Bone marrow (tissue), 2 donors: ENCODE measurements at regions not wholly inside any gene's neighbourhood (a gene's known extent, or its start where the extent isn't known, plus 50 kb on each side); places are given as distances from the start of the nearest gene placed in this dataset.
"Not testable (repeated sequence)": the region's sequence is repeated elsewhere in the genome, so short reads cannot be mapped to it uniquely, and the experiment has no call there.

Experiments used
- DNase-seq, 2 donors: peaks; one replicate each; lab custom pipeline; 2025; lab: John Stamatoyannopoulos, UW

GRCh38 chr2:75326645-75327044 lies 127.3 kb upstream of the TACR1 start:
- no peak for DNase-seq

GRCh38 chr2:75325594-75325993 lies 126.3 kb upstream of the TACR1 start:
- no peak for DNase-seq

DNA sequence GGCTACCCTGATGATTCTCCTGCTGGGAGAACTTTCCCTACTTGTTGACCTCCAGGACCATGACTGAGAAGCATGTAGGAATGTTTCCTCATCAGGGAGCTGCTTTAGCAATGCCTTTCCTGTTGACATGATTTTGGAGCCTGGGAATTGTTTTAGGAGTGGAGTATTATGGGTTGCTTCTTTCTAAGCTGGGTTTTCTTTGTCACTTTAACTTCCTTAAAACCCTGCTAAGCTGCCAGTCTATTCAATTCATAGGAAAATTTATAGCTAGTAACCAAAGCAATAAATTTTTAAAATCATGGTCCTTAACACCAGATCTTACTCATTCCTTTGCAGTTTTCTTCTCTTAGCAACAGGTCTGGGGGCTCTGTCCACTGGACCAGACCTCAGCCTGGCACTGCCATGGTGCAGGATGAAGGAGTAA lies 125.6 kb upstream of the TACR1 start:
- no peak for DNase-seq

DNA sequence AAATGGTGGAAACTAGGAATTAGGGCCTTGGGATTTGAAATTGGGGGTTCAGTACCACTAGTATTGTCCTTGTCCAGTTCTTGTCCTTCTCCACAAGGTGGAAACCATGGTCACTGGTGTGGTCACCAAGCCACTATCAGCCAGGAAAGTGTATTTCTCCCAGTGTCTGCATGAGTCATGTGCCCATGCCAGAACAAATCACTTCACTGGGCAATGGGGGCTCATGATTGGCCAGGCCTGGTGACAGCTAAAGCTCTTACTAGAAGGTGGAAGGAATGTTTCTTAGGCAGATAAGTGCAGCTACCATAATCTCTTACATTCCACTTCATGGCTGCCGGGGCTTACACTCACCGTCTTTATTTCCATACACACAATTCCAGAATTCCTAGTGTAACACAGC lies 124.8 kb upstream of the TACR1 start:
- no peak for DNase-seq

GRCh38 chr2:75321599-75321922 lies 122.2 kb upstream of the TACR1 start:
- DNase-seq, result no peak

DNA sequence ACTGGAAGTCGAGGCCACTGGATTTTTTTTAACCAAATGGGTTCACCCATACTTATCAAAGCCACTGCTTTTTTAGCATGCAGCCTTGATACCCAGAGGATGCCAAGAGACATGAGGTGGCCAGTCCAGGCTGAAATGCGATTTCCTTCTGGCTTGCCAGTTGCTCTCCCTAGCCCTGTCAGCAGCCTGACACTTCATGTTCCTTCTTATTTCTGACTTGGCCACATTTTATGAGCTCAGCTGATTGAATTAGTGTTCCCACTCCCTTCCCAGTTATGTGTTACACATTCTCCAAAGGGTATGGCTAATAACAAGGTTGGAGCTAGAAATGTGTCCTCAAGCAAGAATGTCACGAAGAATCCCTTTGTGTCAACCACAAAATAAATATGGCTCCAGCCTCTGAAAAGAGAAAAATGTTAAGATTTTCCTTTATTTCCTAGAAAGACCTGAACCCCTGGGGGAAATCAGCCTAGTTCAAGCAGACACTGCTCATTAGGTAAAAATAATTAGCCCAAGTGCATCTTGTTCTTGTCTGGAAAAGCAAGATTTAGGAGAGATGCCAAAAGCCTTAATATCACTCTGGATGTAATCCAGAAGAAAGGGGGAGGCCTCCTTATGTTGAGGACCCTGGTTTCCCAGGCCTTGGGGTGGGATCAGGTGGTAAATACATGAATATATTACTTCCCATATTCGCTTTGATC lies 121.7 kb upstream of the TACR1 start:
- no peak for DNase-seq

GRCh38 chr2:75319951-75320350 lies 120.6 kb upstream of the TACR1 start:
- DNase-seq, result no peak

DNA sequence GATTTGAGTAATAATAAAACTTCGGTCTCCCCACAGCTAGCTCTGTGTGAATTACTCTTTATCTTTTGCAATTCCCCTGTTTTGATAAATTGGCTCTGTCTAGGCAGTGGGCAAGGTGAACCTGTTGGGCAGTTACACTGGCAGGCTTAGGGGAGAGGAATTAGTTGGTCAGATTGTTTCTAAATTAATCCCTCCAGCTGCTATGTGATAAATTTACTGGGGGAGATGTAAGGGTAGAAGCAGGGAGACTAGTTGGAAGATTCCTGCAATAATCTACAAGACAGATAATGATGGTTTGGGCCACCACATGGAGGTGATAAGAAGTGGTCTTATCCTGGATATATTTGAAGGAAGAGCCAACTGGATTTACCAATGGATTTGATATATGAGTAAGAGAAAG lies 118.5 kb upstream of the TACR1 start:
- no peak for DNase-seq

GRCh38 chr2:75317316-75317715 lies 118.0 kb upstream of the TACR1 start:
- no peak for DNase-seq

DNA sequence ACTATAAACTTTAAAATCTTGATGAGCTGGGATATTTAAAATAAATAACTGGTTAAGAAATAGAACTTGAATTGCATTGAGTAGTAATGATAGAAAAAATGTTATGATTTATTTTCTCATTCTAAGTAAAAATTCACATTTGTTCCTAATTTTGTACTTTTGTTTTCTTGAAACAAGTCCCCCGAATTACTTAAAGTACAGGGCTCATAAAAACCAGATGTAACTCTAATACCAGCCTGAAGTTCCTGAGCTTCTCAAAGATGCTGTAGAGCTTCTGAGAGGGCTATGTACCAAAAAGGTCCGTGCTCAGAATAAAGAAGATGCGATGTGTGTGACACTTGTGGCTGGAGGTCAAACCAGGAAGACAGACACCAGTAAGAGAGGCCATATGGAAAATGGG lies 116.1 kb upstream of the TACR1 start:
- DNase-seq, result no peak

- DNase-seq, result no peak
These were observed 112.7 kb upstream of the TACR1 start for GRCh38 chr2:75311993-75312392.

- DNase-seq, result no peak
These were observed 112.2 kb upstream of the TACR1 start for GRCh38 chr2:75311521-75311920.

DNA sequence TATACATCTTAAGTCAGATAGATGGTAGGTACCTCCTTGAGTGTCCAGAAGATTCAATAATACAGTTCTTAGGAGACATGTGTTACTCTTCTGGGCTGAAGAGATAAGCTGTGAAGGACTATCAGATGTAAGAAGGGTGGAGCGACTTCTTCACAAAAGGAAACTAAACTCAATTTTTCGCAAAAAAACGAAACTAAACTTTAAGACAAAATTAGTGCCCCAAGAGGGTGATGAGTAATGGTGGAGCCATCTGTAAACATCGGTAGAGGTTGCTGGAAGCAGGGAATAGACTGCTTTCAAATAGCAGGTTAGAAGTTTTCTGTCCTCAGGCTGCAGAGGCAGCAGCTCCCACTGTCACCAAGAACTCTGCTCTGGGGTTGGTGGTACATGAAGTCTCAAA lies 111.6 kb upstream of the TACR1 start:
- no peak for DNase-seq

DNA sequence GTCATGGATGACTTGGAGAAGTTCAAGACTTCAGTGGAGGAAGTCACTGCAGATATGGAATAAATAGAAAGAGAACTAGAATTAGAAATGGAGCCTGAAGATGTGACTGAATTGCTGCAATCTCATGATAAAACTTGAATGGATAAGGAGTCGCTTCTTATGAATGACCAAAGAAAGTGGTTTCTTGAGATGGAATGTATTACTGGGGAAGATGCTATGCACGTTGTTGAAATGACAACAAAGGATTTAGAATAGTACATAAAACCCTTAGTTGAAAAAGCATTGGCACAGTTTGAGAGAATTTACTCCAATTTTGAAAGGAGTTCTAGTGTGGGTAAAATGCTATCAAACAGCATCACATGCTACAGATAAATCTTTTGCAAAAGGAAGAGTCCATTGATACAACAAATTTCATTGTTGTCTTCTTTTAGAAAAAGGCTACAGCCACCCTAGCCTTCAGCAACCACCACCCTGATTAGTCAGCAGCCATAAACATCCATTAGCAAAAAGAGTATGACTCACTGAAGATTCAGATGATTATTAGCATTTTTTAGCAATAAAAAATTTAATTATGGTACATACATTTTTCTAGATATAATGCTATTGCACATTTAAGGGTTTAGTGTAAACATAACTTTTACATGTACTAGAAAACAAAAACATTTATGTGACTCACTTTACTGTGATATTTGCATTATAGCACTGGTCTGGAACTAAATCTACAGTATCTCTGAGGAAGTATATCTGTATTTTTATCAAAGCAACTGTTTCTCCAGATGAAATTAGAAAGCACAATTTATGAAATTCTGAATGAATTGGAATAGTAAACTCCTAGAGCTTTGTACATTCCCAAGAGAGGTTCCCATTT lies 110.5 kb upstream of the TACR1 start:
- DNase-seq, result no peak

DNA sequence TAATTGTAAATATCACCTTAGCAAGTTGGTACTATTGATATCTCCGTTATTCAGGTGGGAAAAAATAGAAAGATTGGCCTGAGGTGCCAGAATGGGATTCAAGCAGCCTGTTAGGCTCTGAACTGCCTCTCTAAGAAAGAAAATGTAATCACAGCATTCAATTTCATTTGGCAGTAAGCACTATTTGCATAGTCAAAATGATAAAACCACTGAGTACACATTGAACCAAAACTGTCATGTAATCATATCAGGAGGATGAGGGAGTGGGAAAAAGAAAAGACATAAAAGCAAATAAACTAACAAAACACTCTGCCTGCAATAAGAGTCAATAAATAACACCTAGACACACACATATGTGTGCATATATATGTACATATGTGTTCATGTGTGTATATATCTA lies 103.9 kb upstream of the TACR1 start:
- no peak for DNase-seq

- DNase-seq, result no peak
These were observed 95.0 kb upstream of the TACR1 start for GRCh38 chr2:75294362-75294761.

- no peak for DNase-seq
These were observed 93.5 kb upstream of the TACR1 start for GRCh38 chr2:75292826-75293225.

- DNase-seq, result no peak
These were observed 91.4 kb upstream of the TACR1 start for GRCh38 chr2:75290600-75291150.

DNA sequence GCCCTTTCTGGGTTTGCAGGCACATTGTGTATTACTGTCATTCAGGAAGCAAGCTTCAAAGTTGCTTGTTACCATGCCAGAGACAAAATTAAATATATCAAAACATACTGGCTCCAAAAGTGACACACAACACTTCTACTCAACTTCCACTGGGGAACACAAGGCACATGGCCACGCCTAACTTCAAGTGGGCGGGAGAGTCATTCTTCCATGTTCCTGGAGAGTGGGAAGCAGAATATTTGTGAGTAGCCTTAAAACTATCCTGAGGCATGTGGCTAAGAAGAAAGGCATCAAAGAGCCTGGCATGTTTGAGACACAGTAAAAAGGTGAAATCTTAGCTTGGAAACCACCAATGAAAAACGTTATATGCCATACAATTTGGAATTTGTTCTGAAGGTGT lies 90.5 kb upstream of the TACR1 start:
- no peak for DNase-seq

DNA sequence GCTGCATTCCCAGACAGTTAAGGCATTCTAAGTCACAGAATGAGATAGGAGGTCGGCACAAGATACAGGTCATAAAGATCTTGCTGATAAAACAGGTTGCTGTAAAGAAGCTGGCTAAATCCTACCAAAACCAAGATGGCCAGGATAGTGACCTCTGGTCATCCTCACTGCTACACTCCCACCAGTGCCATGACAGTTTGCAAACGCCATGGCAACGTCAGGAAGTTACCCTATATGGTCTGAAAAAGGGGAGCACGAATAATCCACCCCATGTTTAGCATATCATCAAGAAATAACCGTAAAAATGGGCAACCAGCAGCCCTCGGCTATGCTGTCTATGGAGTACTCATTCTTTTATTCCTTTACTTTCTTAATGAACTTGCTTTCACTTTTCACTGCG lies 89.9 kb upstream of the TACR1 start:
- not testable (repeated sequence) for DNase-seq

DNA sequence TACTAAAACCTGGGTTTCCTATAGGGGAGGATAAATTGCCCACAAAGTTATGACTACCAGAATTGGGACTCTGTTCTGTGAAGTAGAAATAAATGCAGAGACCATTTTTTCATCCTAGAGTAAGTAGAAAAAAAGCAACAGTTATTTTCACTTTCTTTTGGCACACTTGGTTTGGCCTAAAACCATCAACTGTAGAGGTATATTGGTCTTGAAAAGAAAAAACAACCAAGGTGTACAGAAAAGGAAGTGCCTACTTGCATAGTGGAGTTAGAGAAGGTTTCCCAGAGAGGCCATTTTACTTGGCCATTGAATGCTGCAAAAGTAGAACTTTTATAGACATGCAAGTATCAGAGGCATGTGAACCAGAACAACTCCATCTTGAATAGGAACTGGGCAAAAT lies 89.4 kb upstream of the TACR1 start:
- DNase-seq, result no peak

GRCh38 chr2:75287624-75288316 lies 88.5 kb upstream of the TACR1 start:
- no peak for DNase-seq

DNA sequence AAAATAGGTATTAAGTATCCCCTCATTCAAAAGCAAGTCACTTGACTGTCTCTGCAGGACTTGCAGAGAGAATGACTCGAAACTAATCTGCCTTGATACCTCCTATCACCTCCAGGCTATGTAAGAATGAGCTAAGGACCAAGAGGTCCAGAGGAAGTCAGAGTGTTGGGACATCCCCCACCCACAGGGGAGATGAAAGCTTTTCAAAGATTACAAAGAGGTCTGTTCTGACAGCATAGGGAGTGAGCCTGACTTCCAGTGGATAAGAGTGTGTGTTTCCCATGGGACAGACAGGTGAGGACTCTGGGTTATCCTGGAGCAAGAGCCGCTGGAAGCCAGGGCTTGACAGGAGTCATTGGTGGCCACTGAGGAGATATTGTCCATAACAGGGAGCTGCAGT lies 85.0 kb upstream of the TACR1 start:
- no peak for DNase-seq
